Type B pancreatic cell (in vitro differentiated cells): ENCODE measurements at regions not wholly inside any gene's neighbourhood (a gene's known extent, or its start where the extent isn't known, plus 50 kb on each side); places are given as distances from the start of the nearest gene placed in this dataset.

Experiments
- DNase-seq: peaks from one replicate; pipeline ENCODE4 v3.0.0; 2021; ENCODE audit warnings: mixed read lengths; ENCODE audit not compliant: unreplicated experiment; ENCODE audit errors: extremely low spot score
- H3K27ac Mint-ChIP-seq: 2 replicates; pipeline ENCODE4 v1.8.0; 2021; ENCODE audit warnings: mild to moderate bottlenecking, mixed read lengths
- H3K27me3 Mint-ChIP-seq: 2 replicates; pipeline ENCODE4 v1.8.0; 2021; ENCODE audit warnings: mixed read lengths
- H3K36me3 Mint-ChIP-seq: 2 replicates; pipeline ENCODE4 v1.8.0; 2021; ENCODE audit warnings: mixed read lengths
- H3K4me1 Mint-ChIP-seq: one replicate; pipeline ENCODE4 v1.8.0; 2021; ENCODE audit warnings: mixed read lengths; ENCODE audit not compliant: unreplicated experiment
- H3K4me3 Mint-ChIP-seq: 2 replicates; pipeline ENCODE4 v1.8.0; 2021; ENCODE audit warnings: mild to moderate bottlenecking, mixed read lengths
- H3K9me3 Mint-ChIP-seq: 2 replicates; pipeline ENCODE4 v1.8.0; 2021; ENCODE audit warnings: mixed read lengths
- CTCF ChIP-seq: fragments of 200-600 bp; sonication (generic); conservative IDR thresholded peaks from 2 replicates; pipeline ENCODE4 v1.5.0; 2021; ENCODE audit warnings: antibody characterized with exemption, mild to moderate bottlenecking

GRCh38 chr3:139260041-139260486, 83.8 kb upstream of the MRPS22 start:
- Mint-ChIP-seq H3K27me3 (peaks cover 40% of the 10 kb centered on the region), H3K27ac (no peak overlapping the region)

GRCh38 chr3:139260793-139261736, 82.8 kb upstream of the MRPS22 start:
- Mint-ChIP-seq H3K9me3 (no peaks in the 10 kb centered on the region), H3K4me1 (no peaks in the 10 kb centered on the region), H3K4me3 (no peak overlapping the region), H3K27me3 (peaks cover 39% of the 10 kb centered on the region), H3K36me3 (no peaks in the 10 kb centered on the region), H3K27ac (no peak overlapping the region)
- TF ChIP-seq CTCF: no peak
- peak; percentile 22 for DNase-seq

More at GRCh38 chr3:139260041-139260486, 83.8 kb upstream of the MRPS22 start:
- no peaks in the 10 kb centered on the region for H3K4me1 Mint-ChIP-seq
- no peak for TF ChIP-seq CTCF
- DNase-seq: peak; percentile 47
- no peaks in the 10 kb centered on the region for H3K9me3 Mint-ChIP-seq
- no peaks in the 10 kb centered on the region for H3K36me3 Mint-ChIP-seq
- no peak overlapping the region for H3K4me3 Mint-ChIP-seq

GRCh38 chr3:139261754-139262586, 81.8 kb upstream of the MRPS22 start:
- no peak overlapping the region for H3K27ac Mint-ChIP-seq
- H3K9me3 Mint-ChIP-seq: no peaks in the 10 kb centered on the region
- no peak for TF ChIP-seq CTCF
- H3K4me3 Mint-ChIP-seq: no peak overlapping the region
- peak; percentile 27 for DNase-seq
- no peaks in the 10 kb centered on the region for H3K4me1 Mint-ChIP-seq
- peaks cover 35% of the 10 kb centered on the region for H3K27me3 Mint-ChIP-seq
- H3K36me3 Mint-ChIP-seq: no peaks in the 10 kb centered on the region

GRCh38 chr3:139263798-139264197, 80.0 kb upstream of the MRPS22 start:
- Mint-ChIP-seq H3K4me3 (no peak overlapping the region), H3K9me3 (no peaks in the 10 kb centered on the region), H3K4me1 (no peaks in the 10 kb centered on the region), H3K36me3 (no peaks in the 10 kb centered on the region), H3K27ac (no peak overlapping the region), H3K27me3 (peaks cover 29% of the 10 kb centered on the region)
- TF ChIP-seq CTCF: no peak
- DNase-seq: peak; percentile 22

GRCh38 chr3:139264375-139264774, 79.4 kb upstream of the MRPS22 start:
- Mint-ChIP-seq H3K4me1 (no peaks in the 10 kb centered on the region), H3K9me3 (no peaks in the 10 kb centered on the region), H3K27ac (no peak overlapping the region), H3K4me3 (no peak overlapping the region), H3K36me3 (no peaks in the 10 kb centered on the region), H3K27me3 (peaks cover 26% of the 10 kb centered on the region)
- peak; percentile 11 for DNase-seq
- no peak for TF ChIP-seq CTCF
